AG04449 (cell line): ENCODE measurements at regions not wholly inside any gene's neighbourhood (a gene's known extent, or its start where the extent isn't known, plus 50 kb on each side); places are given as distances from the start of the nearest gene placed in this dataset.

Experiments used
- CTCF ChIA-PET: fragments of 350-600 bp; formaldehyde crosslinking; extraction: SDS; loops from one replicate; lab custom pipeline; 2021; ENCODE audit warnings: antibody characterized with exemption; lab: Yijun Ruan, JAX
- POLR2A ChIA-PET: fragments of 400-600, 350-600 bp; formaldehyde crosslinking; extraction: SDS; loops from one replicate; lab custom pipeline; 2020; ENCODE audit warnings: antibody characterized with exemption, inconsistent platforms; lab: Yijun Ruan, JAX
- DNase-seq: peaks from one replicate; pipeline ENCODE4 v3.0.0-alpha.2; 2010; ENCODE audit warnings: low read depth, low spot score
- H3K4me3 ChIP-seq: 2 replicates; pipeline ENCODE4 v1.5.1; 2011; ENCODE audit warnings: low read depth, mild to moderate bottlenecking, control low read depth, low read length
- CTCF ChIP-seq: IDR thresholded peaks from one replicate; pipeline ENCODE4 v1.5.1; 2011; ENCODE audit warnings: mild to moderate bottlenecking, moderate library complexity, low read length, control low read depth, inconsistent platforms; ENCODE audit not compliant: insufficient read depth; ENCODE audit errors: missing control alignments

GRCh38 chr9:27940535-27940934, 367.3 kb upstream of the C9orf72 start:
- ChIA-PET CTCF (no interaction called here), POLR2A (no interaction called here)
- H3K4me3 ChIP-seq = no peak overlapping the region
- TF ChIP-seq CTCF = no peak
- no peak for DNase-seq

GRCh38 chr9:27943501-27943900, 370.2 kb upstream of the C9orf72 start:
- CTCF ChIA-PET = no interaction called here
- TF ChIP-seq CTCF = no peak
- DNase-seq = no peak
- POLR2A ChIA-PET = no interaction called here
- no peak overlapping the region for H3K4me3 ChIP-seq

- no peak for DNase-seq
- POLR2A ChIA-PET = no interaction called here
- no peak for TF ChIP-seq CTCF
- CTCF ChIA-PET = no interaction called here
- no peak overlapping the region for H3K4me3 ChIP-seq
Measured at GRCh38 chr9:27945386-27945785, 372.1 kb upstream of the C9orf72 start.

GRCh38 chr9:27950382-27950781, 377.1 kb upstream of the C9orf72 start:
- ChIA-PET CTCF (no interaction called here), POLR2A (no interaction called here)
- TF ChIP-seq CTCF = no peak
- H3K4me3 ChIP-seq = no peak overlapping the region
- DNase-seq = no peak

GRCh38 chr9:27954858-27955257, 381.6 kb upstream of the C9orf72 start:
- ChIA-PET POLR2A (no interaction called here), CTCF (no interaction called here)
- no peak for DNase-seq
- TF ChIP-seq CTCF = no peak
- H3K4me3 ChIP-seq = no peak overlapping the region

- POLR2A ChIA-PET = no interaction called here
- no peak for DNase-seq
- H3K4me3 ChIP-seq = no peak overlapping the region
- TF ChIP-seq CTCF = no peak
- CTCF ChIA-PET = no interaction called here
Measured at GRCh38 chr9:27963836-27964235, 390.6 kb upstream of the C9orf72 start.
